Activated CD4-positive, alpha-beta memory T cell treated with anti-CD3 and anti-CD28 coated beads, Interleukin-2, amount 10 ng/mL, durations not matched to agents 7 days and 5 days (primary cell): ENCODE measurements at regions not wholly inside any gene's neighbourhood (a gene's known extent, or its start where the extent isn't known, plus 50 kb on each side); places are given as distances from the start of the nearest gene placed in this dataset.

Source experiments
- CTCF ChIA-PET: fragments of 350-600 bp; sonication (Branson Sonifier 250); formaldehyde crosslinking; loops from one replicate; lab custom pipeline; 2021; ENCODE audit warnings: antibody characterized with exemption, inconsistent platforms; lab: Charles Lee
- POLR2A ChIA-PET: fragments of 350-600 bp; sonication (Branson Sonifier 250); formaldehyde crosslinking; loops from one replicate; lab custom pipeline; 2021; ENCODE audit warnings: antibody characterized with exemption; lab: Charles Lee
- DNase-seq: peaks from one replicate; pipeline ENCODE4 v3.0.0-alpha.2; 2020
- H3K27ac Mint-ChIP-seq: one replicate; pipeline ENCODE4 v1.8.0; 2021; ENCODE audit warnings: mild to moderate bottlenecking, mixed read lengths
- H3K27me3 Mint-ChIP-seq: one replicate; pipeline ENCODE4 v1.8.0; 2021; ENCODE audit warnings: mixed read lengths
- H3K36me3 Mint-ChIP-seq: one replicate; pipeline ENCODE4 v1.8.0; 2021; ENCODE audit warnings: low read depth, mixed read lengths
- H3K4me1 Mint-ChIP-seq: one replicate; pipeline ENCODE4 v1.8.0; 2021; ENCODE audit warnings: mixed read lengths
- H3K4me3 Mint-ChIP-seq: one replicate; pipeline ENCODE4 v1.8.0; 2021; ENCODE audit warnings: mild to moderate bottlenecking, mixed read lengths
- H3K9me3 Mint-ChIP-seq: one replicate; pipeline ENCODE4 v1.8.0; 2021; ENCODE audit warnings: mixed read lengths

GRCh38 chr1:37288900-37289299, 185.5 kb upstream of the ZC3H12A start:
- Mint-ChIP-seq H3K27ac (no peak overlapping the region), H3K4me1 (no peaks in the 10 kb centered on the region), H3K36me3 (no peaks in the 10 kb centered on the region), H3K27me3 (no peaks in the 10 kb centered on the region), H3K4me3 (no peak overlapping the region), H3K9me3 (no peaks in the 10 kb centered on the region)
- CTCF ChIA-PET = no interaction called here
- POLR2A ChIA-PET = no interaction called here
- DNase-seq = no peak

GRCh38 chr1:37290718-37291117, 183.7 kb upstream of the ZC3H12A start:
- no peak for DNase-seq
- no peaks in the 10 kb centered on the region for H3K4me1 Mint-ChIP-seq
- H3K27me3 Mint-ChIP-seq = peaks cover 1% of the 10 kb centered on the region
- no peak overlapping the region for H3K27ac Mint-ChIP-seq
- H3K4me3 Mint-ChIP-seq = no peak overlapping the region
- H3K9me3 Mint-ChIP-seq = no peaks in the 10 kb centered on the region
- ChIA-PET POLR2A (no interaction called here), CTCF (no interaction called here)
- no peaks in the 10 kb centered on the region for H3K36me3 Mint-ChIP-seq

DNA sequence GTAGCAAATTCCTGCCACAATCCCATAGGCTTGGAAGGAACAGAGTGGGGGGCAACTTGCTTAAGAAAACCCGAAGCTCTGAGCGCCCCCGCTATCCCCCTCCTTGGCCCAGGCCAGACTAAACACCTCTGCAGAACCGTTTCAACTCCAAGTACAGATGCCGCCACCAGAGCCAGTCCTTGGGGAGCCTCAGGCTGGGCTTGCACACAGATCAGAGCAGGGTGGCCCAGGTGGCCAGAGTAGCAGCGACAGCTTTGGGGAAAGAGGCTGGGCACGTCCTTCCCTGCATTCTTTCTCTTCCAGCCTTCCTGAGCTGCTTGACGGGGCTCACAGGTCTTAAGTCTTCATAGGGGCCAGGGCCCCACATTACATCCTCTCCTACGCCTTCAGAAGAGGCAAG, 181.6 kb upstream of the ZC3H12A start:
- no peak overlapping the region for H3K4me3 Mint-ChIP-seq
- ChIA-PET CTCF (no interaction called here), POLR2A (no interaction called here)
- no peaks in the 10 kb centered on the region for H3K9me3 Mint-ChIP-seq
- no peaks in the 10 kb centered on the region for H3K36me3 Mint-ChIP-seq
- no peak for DNase-seq
- no peak overlapping the region for H3K27ac Mint-ChIP-seq
- no peaks in the 10 kb centered on the region for H3K4me1 Mint-ChIP-seq
- H3K27me3 Mint-ChIP-seq = peaks cover 3% of the 10 kb centered on the region

- Mint-ChIP-seq H3K36me3 (no peaks in the 10 kb centered on the region), H3K4me1 (no peaks in the 10 kb centered on the region), H3K27me3 (peaks cover 7% of the 10 kb centered on the region), H3K27ac (no peak overlapping the region), H3K4me3 (no peak overlapping the region), H3K9me3 (no peaks in the 10 kb centered on the region)
- ChIA-PET CTCF (no interaction called here), POLR2A (no interaction called here)
- no peak for DNase-seq
Measured at GRCh38 chr1:37294096-37294495, 180.3 kb upstream of the ZC3H12A start.

- ChIA-PET POLR2A (no interaction called here), CTCF (no interaction called here)
- peaks cover 10% of the 10 kb centered on the region for H3K27me3 Mint-ChIP-seq
- H3K4me3 Mint-ChIP-seq = no peak overlapping the region
- H3K4me1 Mint-ChIP-seq = no peaks in the 10 kb centered on the region
- DNase-seq = no peak
- H3K27ac Mint-ChIP-seq = no peak overlapping the region
- H3K9me3 Mint-ChIP-seq = no peaks in the 10 kb centered on the region
- no peaks in the 10 kb centered on the region for H3K36me3 Mint-ChIP-seq
Measured at GRCh38 chr1:37294529-37294928, 179.9 kb upstream of the ZC3H12A start.

GRCh38 chr1:37298769-37299168, 175.6 kb upstream of the ZC3H12A start:
- ChIA-PET CTCF (no interaction called here), POLR2A (no interaction called here)
- no peak overlapping the region for H3K27ac Mint-ChIP-seq
- H3K4me1 Mint-ChIP-seq = no peaks in the 10 kb centered on the region
- H3K4me3 Mint-ChIP-seq = no peak overlapping the region
- peaks cover 11% of the 10 kb centered on the region for H3K27me3 Mint-ChIP-seq
- no peak for DNase-seq
- H3K36me3 Mint-ChIP-seq = no peaks in the 10 kb centered on the region
- H3K9me3 Mint-ChIP-seq = no peaks in the 10 kb centered on the region

DNA sequence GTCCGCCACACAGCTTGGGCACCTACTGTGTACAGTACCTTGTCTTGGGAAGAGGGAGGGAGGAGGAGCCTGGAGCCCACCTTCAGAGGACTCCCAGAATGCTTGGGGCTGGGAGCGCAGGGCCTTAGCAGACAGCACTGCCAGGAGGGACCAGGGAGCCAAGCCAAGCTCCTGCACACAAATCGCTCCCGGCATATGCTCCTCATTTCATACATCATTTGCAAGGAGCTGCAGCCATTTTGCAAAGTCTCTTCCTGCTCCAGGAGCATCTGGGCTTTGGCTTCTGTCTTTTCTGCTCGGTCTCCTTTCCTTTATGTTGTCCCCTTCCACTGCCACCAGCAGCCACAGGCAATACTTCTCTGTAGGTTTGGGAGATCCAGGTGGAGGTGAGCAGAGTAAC, 175.2 kb upstream of the ZC3H12A start:
- POLR2A ChIA-PET = no interaction called here

DNA sequence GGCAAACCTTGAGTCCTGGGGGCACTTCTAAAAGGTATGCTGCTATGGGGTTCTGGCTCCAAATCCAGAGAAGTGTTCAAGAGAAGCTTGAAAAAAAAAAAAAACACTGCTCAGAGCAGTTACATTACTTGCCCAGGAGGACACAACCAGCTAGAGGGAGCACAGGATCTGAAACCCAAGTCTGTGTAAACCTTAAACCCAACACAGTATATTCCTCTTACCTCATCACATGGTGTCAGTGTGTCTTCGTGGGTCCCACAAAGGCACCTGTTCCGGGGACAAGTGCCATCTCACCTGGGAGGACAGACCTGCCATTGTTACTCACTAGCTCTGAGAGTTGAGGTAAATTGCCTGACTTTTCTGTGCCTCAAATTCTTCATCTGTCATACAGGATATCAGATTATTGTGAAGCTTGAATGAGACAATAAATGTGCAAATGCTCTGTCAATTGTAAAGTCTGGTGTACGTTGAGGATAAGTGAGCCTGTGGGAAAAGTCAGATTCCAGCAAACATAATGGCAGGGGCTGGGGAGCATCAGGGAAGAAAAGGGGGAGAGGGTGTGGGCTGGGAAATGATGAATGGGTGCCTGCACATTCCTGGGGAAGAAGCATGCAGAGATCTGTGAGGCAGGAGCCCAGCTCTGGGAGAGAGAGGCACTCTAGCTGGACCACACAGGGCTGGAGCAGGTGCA, 170.4 kb upstream of the ZC3H12A start:
- CTCF ChIA-PET = no interaction called here
- DNase-seq = no peak
- POLR2A ChIA-PET = no interaction called here
- no peak overlapping the region for H3K4me3 Mint-ChIP-seq
- H3K4me1 Mint-ChIP-seq = no peaks in the 10 kb centered on the region
- H3K36me3 Mint-ChIP-seq = no peaks in the 10 kb centered on the region
- peaks cover 7% of the 10 kb centered on the region for H3K27me3 Mint-ChIP-seq
- no peak overlapping the region for H3K27ac Mint-ChIP-seq
- no peaks in the 10 kb centered on the region for H3K9me3 Mint-ChIP-seq

More for the DNA sequence above, 175.2 kb upstream of the ZC3H12A start:
- no peak overlapping the region for H3K27ac Mint-ChIP-seq
- H3K27me3 Mint-ChIP-seq = peaks cover 14% of the 10 kb centered on the region
- CTCF ChIA-PET = no interaction called here
- no peak overlapping the region for H3K4me3 Mint-ChIP-seq
- no peaks in the 10 kb centered on the region for H3K4me1 Mint-ChIP-seq
- DNase-seq = no peak
- no peaks in the 10 kb centered on the region for H3K9me3 Mint-ChIP-seq
- H3K36me3 Mint-ChIP-seq = no peaks in the 10 kb centered on the region

DNA sequence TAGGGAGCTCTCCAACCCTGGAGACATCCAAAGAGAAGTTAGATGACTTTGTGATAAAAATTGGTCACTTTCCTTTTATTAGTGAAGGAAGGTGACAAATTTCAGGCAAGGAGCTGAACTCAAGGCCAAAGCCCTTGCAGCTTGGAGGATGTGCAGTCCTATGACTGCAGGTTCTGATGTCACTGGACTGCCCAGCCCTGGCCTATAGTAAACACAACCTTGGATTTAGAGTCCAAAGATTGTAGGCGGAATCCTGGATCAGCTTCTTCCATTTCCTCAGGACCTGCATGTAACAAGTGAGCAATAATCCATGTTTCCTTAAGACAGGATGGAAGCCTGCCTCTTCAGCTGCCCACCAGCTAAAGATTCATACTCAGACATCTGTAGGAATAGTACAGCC, 169.3 kb upstream of the ZC3H12A start:
- no peak overlapping the region for H3K4me3 Mint-ChIP-seq
- no peak overlapping the region for H3K27ac Mint-ChIP-seq
- no peaks in the 10 kb centered on the region for H3K4me1 Mint-ChIP-seq
- CTCF ChIA-PET = no interaction called here
- H3K9me3 Mint-ChIP-seq = no peaks in the 10 kb centered on the region
- POLR2A ChIA-PET = no interaction called here
- peaks cover 4% of the 10 kb centered on the region for H3K27me3 Mint-ChIP-seq
- DNase-seq = no peak
- H3K36me3 Mint-ChIP-seq = no peaks in the 10 kb centered on the region

- Mint-ChIP-seq H3K4me3 (no peak overlapping the region), H3K9me3 (no peaks in the 10 kb centered on the region), H3K27me3 (peaks cover 6% of the 10 kb centered on the region), H3K36me3 (no peaks in the 10 kb centered on the region), H3K27ac (no peak overlapping the region), H3K4me1 (no peaks in the 10 kb centered on the region)
- ChIA-PET CTCF (no interaction called here), POLR2A (no interaction called here)
- DNase-seq = no peak
Measured at GRCh38 chr1:37305841-37306240, 168.5 kb upstream of the ZC3H12A start.

- Mint-ChIP-seq H3K36me3 (no peaks in the 10 kb centered on the region), H3K4me1 (no peaks in the 10 kb centered on the region), H3K4me3 (no peak overlapping the region), H3K27me3 (peaks cover 6% of the 10 kb centered on the region), H3K9me3 (no peaks in the 10 kb centered on the region), H3K27ac (no peak overlapping the region)
- ChIA-PET CTCF (no interaction called here), POLR2A (no interaction called here)
- no peak for DNase-seq
Measured at GRCh38 chr1:37306461-37306860, 167.9 kb upstream of the ZC3H12A start.

- Mint-ChIP-seq H3K27ac (no peak overlapping the region), H3K9me3 (no peaks in the 10 kb centered on the region), H3K4me1 (no peaks in the 10 kb centered on the region), H3K27me3 (peaks cover 6% of the 10 kb centered on the region), H3K36me3 (no peaks in the 10 kb centered on the region), H3K4me3 (no peak overlapping the region)
- no peak for DNase-seq
- CTCF ChIA-PET = no interaction called here
- POLR2A ChIA-PET = no interaction called here
Measured at GRCh38 chr1:37306871-37307270, 167.5 kb upstream of the ZC3H12A start.

DNA sequence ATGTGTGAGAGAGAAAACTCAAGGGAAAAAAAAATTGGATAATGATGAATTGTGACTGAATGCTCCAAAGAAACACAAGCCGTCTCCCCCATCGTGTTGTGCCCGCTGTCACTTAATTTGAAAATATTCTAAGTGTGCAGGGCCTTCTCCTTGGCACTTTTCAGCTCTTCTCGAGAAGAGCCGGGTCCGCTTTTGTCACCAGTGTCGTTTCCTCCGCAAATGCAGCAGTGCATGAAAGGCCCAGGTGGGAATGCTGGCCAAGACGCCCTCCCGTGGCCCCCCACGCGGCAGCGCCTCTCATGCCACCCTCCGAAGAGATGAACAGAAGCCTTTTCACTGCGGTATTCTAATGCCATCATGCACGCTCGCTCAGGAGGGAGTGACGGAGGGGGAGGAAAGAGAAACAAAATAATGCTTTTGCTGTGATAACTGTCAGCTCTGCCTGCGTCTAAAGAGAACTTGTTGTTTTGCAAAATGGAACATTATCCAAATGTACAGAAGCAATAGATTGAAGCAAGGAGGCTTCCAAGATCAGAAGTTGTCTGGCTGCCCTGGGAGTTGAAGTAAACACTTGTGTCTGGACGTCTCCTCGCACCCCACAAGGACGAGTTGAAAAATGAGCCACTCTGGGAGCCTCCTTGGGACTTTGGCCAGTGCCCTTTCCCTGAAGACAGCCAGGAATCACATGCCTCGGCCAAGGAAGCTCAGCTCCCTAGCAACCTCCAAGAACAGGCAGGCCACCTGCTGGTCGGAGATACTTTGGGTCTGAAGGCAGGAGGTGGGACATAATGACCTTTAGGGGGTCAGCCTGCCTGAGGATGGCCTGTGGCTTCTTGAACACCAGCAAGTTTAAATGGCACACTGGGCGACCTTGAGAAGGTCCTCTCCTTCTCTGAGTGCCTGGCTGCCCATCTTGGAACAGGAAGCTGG, 166.1 kb upstream of the ZC3H12A start:
- Mint-ChIP-seq H3K27ac (no peak overlapping the region), H3K4me3 (no peak overlapping the region), H3K27me3 (peaks cover 13% of the 10 kb centered on the region), H3K4me1 (no peaks in the 10 kb centered on the region), H3K36me3 (no peaks in the 10 kb centered on the region), H3K9me3 (no peaks in the 10 kb centered on the region)
- CTCF ChIA-PET = no interaction called here
- POLR2A ChIA-PET = no interaction called here
- DNase-seq = no peak

GRCh38 chr1:37309574-37309973, 164.8 kb upstream of the ZC3H12A start:
- CTCF ChIA-PET = no interaction called here
- Mint-ChIP-seq H3K4me3 (no peak overlapping the region), H3K36me3 (no peaks in the 10 kb centered on the region), H3K27me3 (peaks cover 19% of the 10 kb centered on the region), H3K27ac (no peak overlapping the region), H3K4me1 (no peaks in the 10 kb centered on the region), H3K9me3 (no peaks in the 10 kb centered on the region)
- POLR2A ChIA-PET = no interaction called here
- DNase-seq = no peak
